ENCODE measurements at regions not wholly inside any gene's neighbourhood (a gene's known extent, or its start where the extent isn't known, plus 50 kb on each side); places are given as distances from the start of the nearest gene placed in this dataset.

DNA sequence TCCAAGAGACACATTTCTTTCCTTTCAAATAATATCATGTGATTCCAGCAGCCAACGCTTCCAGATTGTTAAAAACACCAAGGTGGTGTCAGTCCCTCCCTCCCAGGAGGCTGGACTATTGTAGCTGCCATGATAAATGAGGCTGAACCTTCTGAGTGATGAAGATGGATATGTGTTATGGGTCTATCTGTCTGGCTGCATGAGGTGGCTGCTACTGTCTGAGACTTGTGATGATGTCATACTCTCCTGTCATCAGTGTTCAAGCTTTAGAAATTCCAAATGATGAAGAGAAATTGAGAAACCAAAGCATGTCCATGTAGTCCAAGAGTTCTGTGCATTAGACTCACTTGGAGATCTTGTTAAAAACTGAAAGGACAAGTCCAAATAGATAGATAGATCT is 683.0 kb downstream of the NTRK3 start:
- 94% methylated on average over 1 of the region's 1 CpG for WGBS
- Histone ChIP-seq H2AFZ (ENCODE audit: low read depth, low read length) (no peak overlapping the region), H2BK120ac (ENCODE audit: low read depth, low read length) (no peak overlapping the region), H3K9ac (ENCODE audit: low read length) (no peak overlapping the region), H3K27me3 (ENCODE audit: control insufficient read depth in 1 of 2, insufficient read depth in 1 of 2, low read length in 2 of 2) (no peaks in the 10 kb centered on the region), H2BK12ac (ENCODE audit: low read length in 2 of 2) (no peak overlapping the region), H3K4ac (ENCODE audit: low read depth in 1 of 2, low read length in 2 of 2) (no peak overlapping the region), H3K27ac (ENCODE audit: low read length, poor library complexity, severe bottlenecking) (no peak overlapping the region), H3K23ac (ENCODE audit: low read length in 2 of 2) (no peak overlapping the region), H2BK5ac (ENCODE audit: low read depth, low read length, poor library complexity, severe bottlenecking) (no peak overlapping the region), H3K36me3 (ENCODE audit: control insufficient read depth in 1 of 2, insufficient read depth in 2 of 2, low read depth in 1 of 2, low read length in 2 of 2) (no peaks in the 10 kb centered on the region), H3K4me3 (ENCODE audit: insufficient read depth in 1 of 2, low read depth in 1 of 2, low read length in 2 of 2) (no peak overlapping the region), H3K4me1 (ENCODE audit: control insufficient read depth, insufficient read depth, low read depth, low read length) (peaks cover 2% of the 10 kb centered on the region), H3K9me3 (ENCODE audit: control insufficient read depth, low read length) (no peaks in the 10 kb centered on the region), H4K91ac (ENCODE audit: low read length) (no peak overlapping the region), H2BK15ac (ENCODE audit: low read depth, poor library complexity, severe bottlenecking) (no peak overlapping the region), H3K4me2 (ENCODE audit: low read length, poor library complexity, severe bottlenecking) (no peak overlapping the region), H2AK5ac (ENCODE audit: low read length, severe bottlenecking) (peak overlapping the region; percentile 78), H3K79me1 (replicated peaks; ENCODE audit: low read length, poor library complexity, severe bottlenecking) (no peaks in the 10 kb centered on the region), H3K18ac (ENCODE audit: low read depth in 1 of 2, low read length in 2 of 2) (no peak overlapping the region), H4K8ac (ENCODE audit: low read length) (no peak overlapping the region), H3K14ac (ENCODE audit: low read length in 2 of 2) (no peak overlapping the region)
- DNase-seq, result no peak

DNA sequence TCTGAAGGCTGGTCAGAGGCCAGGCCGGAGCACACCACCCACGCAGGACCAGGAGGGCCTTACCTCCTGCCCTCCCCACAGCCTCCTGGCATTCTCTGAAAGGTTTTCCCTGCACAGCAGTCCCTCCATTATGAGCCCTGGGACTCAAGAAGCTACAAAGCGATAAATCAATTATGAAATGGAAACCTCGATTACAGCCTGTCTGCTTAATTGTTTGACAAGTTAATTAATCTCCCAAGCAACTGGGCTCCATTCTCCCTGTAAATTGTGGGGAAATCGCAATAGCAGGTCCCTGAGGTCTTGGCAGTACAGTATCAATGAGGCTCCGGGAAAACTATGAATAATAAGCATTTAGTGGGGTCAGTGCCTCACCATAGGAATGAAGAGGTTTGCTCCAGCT is 683.5 kb downstream of the NTRK3 start:
- 98% methylated on average over 5 of the region's 6 CpGs for WGBS
- Histone ChIP-seq H3K36me3 (ENCODE audit: control insufficient read depth in 1 of 2, insufficient read depth in 2 of 2, low read depth in 1 of 2, low read length in 2 of 2) (no peaks in the 10 kb centered on the region), H3K9ac (ENCODE audit: low read length) (no peak overlapping the region), H2AFZ (ENCODE audit: low read depth, low read length) (no peak overlapping the region), H2BK120ac (ENCODE audit: low read depth, low read length) (no peak overlapping the region), H3K9me3 (ENCODE audit: control insufficient read depth, low read length) (no peaks in the 10 kb centered on the region), H4K8ac (ENCODE audit: low read length) (no peak overlapping the region), H3K4me3 (ENCODE audit: insufficient read depth in 1 of 2, low read depth in 1 of 2, low read length in 2 of 2) (no peak overlapping the region), H3K4me2 (ENCODE audit: low read length, poor library complexity, severe bottlenecking) (no peak overlapping the region), H3K14ac (ENCODE audit: low read length in 2 of 2) (no peak overlapping the region), H2BK15ac (ENCODE audit: low read depth, poor library complexity, severe bottlenecking) (no peak overlapping the region), H3K27ac (ENCODE audit: low read length, poor library complexity, severe bottlenecking) (no peak overlapping the region), H2BK12ac (ENCODE audit: low read length in 2 of 2) (no peak overlapping the region), H4K91ac (ENCODE audit: low read length) (no peak overlapping the region), H2AK5ac (ENCODE audit: low read length, severe bottlenecking) (no peak overlapping the region), H3K4me1 (ENCODE audit: control insufficient read depth, insufficient read depth, low read depth, low read length) (peaks cover 2% of the 10 kb centered on the region), H3K79me1 (replicated peaks; ENCODE audit: low read length, poor library complexity, severe bottlenecking) (no peaks in the 10 kb centered on the region), H3K27me3 (ENCODE audit: control insufficient read depth in 1 of 2, insufficient read depth in 1 of 2, low read length in 2 of 2) (no peaks in the 10 kb centered on the region), H3K23ac (ENCODE audit: low read length in 2 of 2) (no peak overlapping the region), H2BK5ac (ENCODE audit: low read depth, low read length, poor library complexity, severe bottlenecking) (no peak overlapping the region), H3K18ac (ENCODE audit: low read depth in 1 of 2, low read length in 2 of 2) (no peak overlapping the region), H3K4ac (ENCODE audit: low read depth in 1 of 2, low read length in 2 of 2) (no peak overlapping the region)
- DNase-seq, result no peak

DNA sequence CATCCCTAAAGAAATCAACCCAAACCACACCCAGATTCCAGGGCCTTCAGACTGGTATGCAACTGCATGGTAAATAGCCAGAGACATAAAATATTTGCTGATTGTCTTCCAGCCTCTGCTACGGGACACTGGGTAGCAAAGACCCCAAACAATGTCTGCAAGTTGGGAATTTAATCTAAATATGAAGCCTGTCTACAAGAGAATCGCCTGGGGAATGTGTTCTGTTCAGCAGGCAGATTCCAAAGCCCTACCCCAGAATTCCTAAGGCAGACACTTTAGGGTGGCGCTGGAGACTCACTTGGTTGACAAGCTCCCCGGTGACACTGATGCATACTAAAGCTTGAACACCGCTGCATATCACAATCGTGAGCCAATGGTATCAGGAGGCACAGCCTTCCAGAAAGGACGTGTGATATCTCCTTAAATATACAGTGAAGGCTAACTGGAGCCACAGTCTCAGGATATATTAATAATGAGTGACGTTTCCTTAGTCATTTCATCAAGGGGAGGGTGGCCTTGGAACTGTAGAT is 684.1 kb downstream of the NTRK3 start:
- no peak overlapping the region for H3K14ac ChIP-seq (ENCODE audit: low read length in 2 of 2)
- H3K27me3 ChIP-seq (ENCODE audit: control insufficient read depth in 1 of 2, insufficient read depth in 1 of 2, low read length in 2 of 2), result no peaks in the 10 kb centered on the region
- H3K18ac ChIP-seq (ENCODE audit: low read depth in 1 of 2, low read length in 2 of 2), result no peak overlapping the region
- H3K23ac ChIP-seq (ENCODE audit: low read length in 2 of 2), result no peak overlapping the region
- H3K4me2 ChIP-seq (ENCODE audit: low read length, poor library complexity, severe bottlenecking), result no peak overlapping the region
- H3K4me3 ChIP-seq (ENCODE audit: insufficient read depth in 1 of 2, low read depth in 1 of 2, low read length in 2 of 2), result no peak overlapping the region
- DNase-seq, result no peak
- H3K9me3 ChIP-seq (ENCODE audit: control insufficient read depth, low read length), result no peaks in the 10 kb centered on the region
- no peak overlapping the region for H2AK5ac ChIP-seq (ENCODE audit: low read length, severe bottlenecking)
- no peak overlapping the region for H2AFZ ChIP-seq (ENCODE audit: low read depth, low read length)
- no peak overlapping the region for H3K9ac ChIP-seq (ENCODE audit: low read length)
- H3K36me3 ChIP-seq (ENCODE audit: control insufficient read depth in 1 of 2, insufficient read depth in 2 of 2, low read depth in 1 of 2, low read length in 2 of 2), result no peaks in the 10 kb centered on the region
- no peak overlapping the region for H2BK120ac ChIP-seq (ENCODE audit: low read depth, low read length)
- 93% methylated on average over 8 of the region's 8 CpGs for WGBS
- no peak overlapping the region for H3K27ac ChIP-seq (ENCODE audit: low read length, poor library complexity, severe bottlenecking)
- H3K79me1 ChIP-seq (replicated peaks; ENCODE audit: low read length, poor library complexity, severe bottlenecking), result no peaks in the 10 kb centered on the region
- no peak overlapping the region for H2BK5ac ChIP-seq (ENCODE audit: low read depth, low read length, poor library complexity, severe bottlenecking)
- no peak overlapping the region for H2BK12ac ChIP-seq (ENCODE audit: low read length in 2 of 2)
- no peak overlapping the region for H2BK15ac ChIP-seq (ENCODE audit: low read depth, poor library complexity, severe bottlenecking)
- peaks cover 2% of the 10 kb centered on the region for H3K4me1 ChIP-seq (ENCODE audit: control insufficient read depth, insufficient read depth, low read depth, low read length)
- H4K8ac ChIP-seq (ENCODE audit: low read length), result no peak overlapping the region
- H4K91ac ChIP-seq (ENCODE audit: low read length), result no peak overlapping the region
- no peak overlapping the region for H3K4ac ChIP-seq (ENCODE audit: low read depth in 1 of 2, low read length in 2 of 2)

DNA sequence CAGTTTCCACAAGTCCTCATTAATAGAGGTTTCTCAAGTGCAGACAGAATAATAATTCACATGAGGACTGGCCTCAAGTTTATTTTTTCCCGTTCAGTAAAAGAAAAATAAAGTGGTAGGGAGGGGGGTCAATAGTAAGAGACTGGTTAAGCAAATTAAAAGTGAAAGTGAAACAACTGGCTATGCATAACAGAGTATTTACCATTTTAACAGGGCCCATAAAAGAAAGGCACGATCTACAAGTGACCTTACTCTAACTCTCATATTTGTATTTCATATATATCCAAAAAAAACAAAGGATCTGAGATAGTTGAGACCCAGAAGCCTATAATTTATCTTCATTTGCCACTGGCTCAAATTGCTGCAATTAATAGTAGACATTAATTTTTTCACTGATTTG is 686.3 kb downstream of the NTRK3 start:
- Histone ChIP-seq H3K4me2 (ENCODE audit: low read length, poor library complexity, severe bottlenecking) (no peak overlapping the region), H3K4me1 (ENCODE audit: control insufficient read depth, insufficient read depth, low read depth, low read length) (peaks cover 2% of the 10 kb centered on the region), H3K4me3 (ENCODE audit: insufficient read depth in 1 of 2, low read depth in 1 of 2, low read length in 2 of 2) (peak overlapping the region in 1 of 2 experiments; percentile 59), H2BK15ac (ENCODE audit: low read depth, poor library complexity, severe bottlenecking) (no peak overlapping the region), H2AFZ (ENCODE audit: low read depth, low read length) (no peak overlapping the region), H2BK120ac (ENCODE audit: low read depth, low read length) (no peak overlapping the region), H2BK5ac (ENCODE audit: low read depth, low read length, poor library complexity, severe bottlenecking) (no peak overlapping the region), H3K27ac (ENCODE audit: low read length, poor library complexity, severe bottlenecking) (peak overlapping the region; percentile 17), H3K23ac (ENCODE audit: low read length in 2 of 2) (no peak overlapping the region), H3K14ac (ENCODE audit: low read length in 2 of 2) (no peak overlapping the region), H2AK5ac (ENCODE audit: low read length, severe bottlenecking) (no peak overlapping the region), H4K91ac (ENCODE audit: low read length) (no peak overlapping the region), H3K36me3 (ENCODE audit: control insufficient read depth in 1 of 2, insufficient read depth in 2 of 2, low read depth in 1 of 2, low read length in 2 of 2) (no peaks in the 10 kb centered on the region), H3K27me3 (ENCODE audit: control insufficient read depth in 1 of 2, insufficient read depth in 1 of 2, low read length in 2 of 2) (peaks cover 0 to 9% of the 10 kb centered on the region in 2 experiments), H3K9me3 (ENCODE audit: control insufficient read depth, low read length) (no peaks in the 10 kb centered on the region), H4K8ac (ENCODE audit: low read length) (no peak overlapping the region), H3K18ac (ENCODE audit: low read depth in 1 of 2, low read length in 2 of 2) (no peak overlapping the region), H3K4ac (ENCODE audit: low read depth in 1 of 2, low read length in 2 of 2) (no peak overlapping the region), H2BK12ac (ENCODE audit: low read length in 2 of 2) (no peak overlapping the region), H3K79me1 (replicated peaks; ENCODE audit: low read length, poor library complexity, severe bottlenecking) (no peaks in the 10 kb centered on the region), H3K9ac (ENCODE audit: low read length) (peak overlapping the region; percentile 29)
- peak; percentile 51 for DNase-seq
- 79% methylated on average over 2 of the region's 2 CpGs for WGBS
